IPS DF 19.7 (cell line): ENCODE measurements at regions not wholly inside any gene's neighbourhood (a gene's known extent, or its start where the extent isn't known, plus 50 kb on each side); places are given as distances from the start of the nearest gene placed in this dataset.
"Not testable (repeated sequence)": the region's sequence is repeated elsewhere in the genome, so short reads cannot be mapped to it uniquely, and the experiment has no call there.

Experiments used
- DNase-seq: peaks from one replicate; pipeline ENCODE4 v3.0.0-alpha.2; 2013; ENCODE audit warnings: low read depth, low spot score

DNA sequence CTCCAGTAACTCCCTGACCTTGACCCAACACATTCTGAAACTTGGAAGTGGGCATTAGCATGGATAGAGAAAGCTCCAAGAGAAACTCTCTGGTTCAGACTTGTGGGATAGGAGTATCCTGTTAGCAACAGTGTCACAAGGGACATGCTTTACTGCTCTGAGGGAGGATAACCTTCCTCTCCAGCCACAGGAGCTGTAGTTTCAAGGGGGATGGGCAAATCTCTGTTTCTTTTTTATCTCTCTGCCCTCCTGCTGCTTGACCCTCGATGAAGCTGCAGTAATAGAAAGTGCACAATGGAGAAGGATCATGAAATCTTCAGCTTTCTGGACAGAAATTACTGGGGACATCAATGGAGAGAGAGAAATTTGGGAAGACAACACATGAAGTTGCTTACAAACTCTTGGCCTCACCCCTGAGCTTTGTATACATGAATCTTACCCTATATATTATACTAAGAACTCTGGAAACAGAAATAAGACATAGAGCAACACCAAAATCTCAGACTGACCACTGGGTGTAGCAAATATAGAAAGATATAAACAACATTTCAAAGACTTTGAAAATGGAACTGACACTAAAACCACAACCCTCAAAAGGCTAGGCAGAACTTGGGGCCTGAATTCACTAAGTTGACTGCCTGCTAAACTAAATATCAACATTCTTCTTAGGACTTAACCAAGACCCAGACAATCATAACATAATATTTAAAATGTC lies 471.0 kb upstream of the MEF2C start:
- no peak for DNase-seq

DNA sequence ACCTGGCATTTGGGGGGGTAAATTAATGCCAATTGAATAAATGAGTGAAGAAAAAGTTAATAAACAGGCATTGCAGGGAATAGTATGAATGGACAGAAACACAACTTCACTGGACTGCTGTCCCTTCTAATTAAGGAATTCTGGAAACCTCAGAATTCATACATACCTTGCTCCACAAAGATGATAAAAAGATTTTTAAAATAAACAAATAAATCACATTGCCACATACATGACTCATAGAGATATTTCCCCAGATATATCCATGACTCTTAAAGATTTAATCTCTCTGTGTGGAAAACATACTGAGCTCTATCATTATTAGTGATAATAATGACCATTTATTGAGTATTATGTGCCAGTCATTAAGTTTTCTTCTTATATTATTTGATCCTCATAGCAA lies 469.0 kb upstream of the MEF2C start:
- DNase-seq: no peak

DNA sequence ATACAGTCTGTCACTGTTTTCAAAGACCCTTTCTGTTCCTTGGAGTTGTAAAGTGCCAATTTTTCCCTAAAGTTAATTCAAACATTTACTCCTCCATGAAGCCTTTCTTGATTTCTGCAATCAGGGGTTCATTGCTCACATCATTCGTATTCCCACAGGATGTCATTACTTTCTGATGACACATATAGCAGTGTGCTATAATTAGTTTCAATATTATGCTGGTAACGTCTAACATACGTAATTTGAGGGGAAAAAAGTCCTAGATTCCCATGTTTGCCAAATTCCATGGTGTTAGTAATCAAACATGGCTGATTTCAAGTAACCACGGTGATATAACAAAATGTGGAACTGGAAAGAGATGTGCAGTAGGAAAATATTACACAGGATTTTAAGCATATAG lies 468.2 kb upstream of the MEF2C start:
- DNase-seq: no peak

DNA sequence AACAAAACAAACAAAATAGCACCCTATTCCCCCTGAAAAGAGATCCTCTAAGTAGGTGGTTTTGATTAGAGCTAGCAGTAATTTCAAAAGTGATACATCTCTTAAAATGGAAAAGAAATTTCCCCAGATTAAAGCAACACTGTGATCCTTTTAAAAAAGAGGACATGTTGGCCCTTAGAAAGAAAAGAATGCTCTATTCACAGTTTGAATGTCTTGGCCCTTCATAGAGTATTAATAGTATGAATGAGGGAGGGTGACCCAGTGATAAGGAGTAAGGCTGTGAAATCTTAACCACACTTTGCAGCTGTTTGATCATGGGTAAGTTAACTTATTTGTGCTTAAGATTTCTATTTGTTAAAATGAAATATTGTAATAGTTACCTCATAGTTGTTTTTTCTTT lies 467.7 kb upstream of the MEF2C start:
- DNase-seq: no peak

DNA sequence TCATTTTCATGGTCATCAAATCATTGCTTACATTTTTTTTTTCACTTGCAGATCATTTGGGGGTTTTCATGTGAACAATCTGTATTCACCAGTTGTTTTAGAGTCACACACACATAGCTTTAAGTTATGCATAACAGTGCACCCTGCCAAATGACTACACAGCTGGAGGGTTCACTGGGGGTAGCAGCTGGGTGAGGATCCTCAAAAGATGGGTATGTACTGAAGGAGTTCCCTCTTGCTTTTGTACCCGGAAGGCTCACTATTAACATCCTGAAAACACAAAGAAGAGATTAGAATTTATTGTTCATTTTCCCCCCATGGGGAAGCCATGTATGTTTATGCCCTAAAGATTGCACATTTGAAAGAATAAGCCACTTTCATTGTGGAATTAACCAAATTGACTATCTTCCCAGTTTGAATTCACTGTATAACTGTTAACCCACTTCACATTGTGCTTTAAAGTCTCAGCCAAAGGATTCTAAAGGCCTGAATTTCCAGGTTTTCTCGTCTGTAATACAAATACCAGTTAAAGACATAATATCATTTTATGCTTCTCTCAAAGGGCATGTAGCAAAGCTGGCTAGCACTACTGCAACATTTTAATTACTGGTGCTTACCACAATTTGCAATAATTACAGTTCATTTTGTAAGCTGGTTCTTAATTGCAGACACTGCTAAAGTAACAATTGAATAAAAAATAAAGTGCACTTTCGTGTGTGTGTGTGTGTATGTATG lies 466.4 kb upstream of the MEF2C start:
- no peak for DNase-seq

DNA sequence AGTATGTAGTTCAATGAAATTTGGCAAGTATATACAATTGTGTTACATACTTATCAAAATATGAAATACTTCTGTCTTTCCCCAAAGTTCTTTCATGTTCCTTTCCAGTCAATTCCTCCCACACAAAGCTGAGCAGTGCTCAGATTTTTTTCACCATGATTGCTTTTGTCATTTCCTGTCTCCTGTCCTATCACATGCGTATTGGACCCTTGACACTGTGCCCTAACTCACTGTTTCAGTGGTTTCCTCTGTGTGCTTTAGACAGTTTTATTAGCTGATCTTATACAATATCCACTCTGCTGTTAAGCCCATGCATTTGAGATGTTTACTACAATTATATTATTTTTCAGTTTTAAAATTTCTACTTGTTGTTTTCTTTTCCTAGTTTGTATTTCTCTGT lies 463.6 kb upstream of the MEF2C start:
- DNase-seq: no peak

DNA sequence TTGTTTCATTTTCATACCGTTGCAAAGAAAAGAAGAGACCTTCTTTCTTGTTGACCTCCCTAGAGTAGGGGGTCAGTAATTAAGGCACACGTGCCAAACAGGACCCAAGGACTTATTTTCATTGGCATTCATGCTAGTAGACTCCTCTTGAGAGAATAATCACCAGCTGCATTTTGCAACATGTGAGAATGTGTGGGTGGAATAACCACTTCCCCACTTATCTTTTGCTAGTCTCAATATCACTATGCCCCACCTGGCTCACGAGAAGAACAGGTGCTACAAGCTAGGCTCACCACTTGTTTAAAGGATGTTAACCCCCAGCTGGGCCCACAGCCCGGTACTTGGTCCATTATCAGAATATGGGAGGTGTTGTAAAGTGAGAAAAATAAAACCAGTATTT lies 460.7 kb upstream of the MEF2C start:
- DNase-seq: no peak

DNA sequence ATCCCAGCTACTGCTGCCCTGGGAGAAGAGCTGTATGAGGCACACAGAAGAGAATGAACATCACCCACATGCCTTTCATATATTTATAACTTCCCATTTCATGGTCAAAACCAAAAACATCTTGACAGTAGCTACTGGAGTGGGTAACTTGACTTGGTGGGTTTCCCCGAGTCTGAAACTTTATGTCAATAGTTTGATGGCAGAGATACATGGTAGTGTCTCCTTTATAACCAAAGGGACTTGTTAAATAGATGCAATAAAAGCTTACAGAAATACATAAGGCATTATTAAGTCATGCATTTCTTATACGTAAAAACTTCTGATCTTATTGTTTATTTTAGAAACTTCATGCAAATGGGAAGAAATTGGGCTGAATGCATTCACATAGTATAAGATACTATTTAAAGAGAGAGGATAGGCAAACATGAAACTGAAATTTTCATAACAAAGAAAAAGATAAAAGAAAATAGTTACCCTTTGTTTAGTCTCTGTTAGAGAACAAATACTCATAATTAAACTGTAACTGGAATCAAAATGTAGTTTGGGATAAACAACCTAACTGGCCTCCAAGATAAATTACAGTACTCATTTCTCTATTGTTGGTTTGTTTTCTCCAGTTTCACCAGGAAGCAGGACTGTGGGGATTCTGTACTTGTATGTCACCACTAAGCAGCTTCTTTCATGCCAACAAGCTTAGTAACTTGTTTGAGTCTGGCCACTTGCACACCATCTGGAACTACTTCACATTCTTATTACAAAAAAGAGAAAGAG lies 459.3 kb upstream of the MEF2C start:
- no peak for DNase-seq

DNA sequence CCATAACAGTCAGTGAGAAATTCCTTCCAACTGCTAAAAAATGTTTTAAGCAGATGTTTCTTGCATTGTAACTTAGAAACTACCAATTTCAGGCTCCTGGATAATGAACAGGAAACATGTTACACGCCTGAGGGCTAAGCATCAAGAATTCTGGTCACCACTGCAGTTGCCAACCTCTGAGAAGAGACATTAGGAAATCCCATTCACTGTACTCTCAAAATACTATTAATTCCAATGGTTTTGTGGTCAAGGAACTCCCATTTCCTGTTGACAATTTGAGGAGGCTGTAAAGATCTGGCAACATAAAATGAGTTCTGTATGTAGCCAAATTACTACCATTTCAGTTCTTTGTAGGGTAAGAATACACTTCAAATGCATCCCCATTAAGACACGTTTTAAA lies 456.0 kb upstream of the MEF2C start:
- DNase-seq: no peak

DNA sequence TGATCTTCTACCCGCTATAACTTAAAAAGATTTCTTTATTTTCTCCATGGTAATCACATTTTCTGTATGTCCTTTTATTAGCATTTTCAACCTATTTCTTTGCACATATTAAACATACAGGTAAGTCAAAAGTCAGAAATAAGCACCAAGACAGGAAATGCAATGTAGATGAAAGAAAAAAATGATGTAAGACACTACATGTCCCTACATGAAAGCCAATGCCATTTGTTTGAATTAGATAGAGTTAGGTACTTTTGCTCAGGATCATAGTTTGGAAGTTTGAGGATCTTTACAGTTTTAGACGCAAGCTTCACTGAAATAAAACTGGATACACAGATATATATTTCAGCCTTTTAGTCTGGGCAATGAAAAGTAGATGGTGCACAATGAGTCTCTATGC lies 453.1 kb upstream of the MEF2C start:
- no peak for DNase-seq

DNA sequence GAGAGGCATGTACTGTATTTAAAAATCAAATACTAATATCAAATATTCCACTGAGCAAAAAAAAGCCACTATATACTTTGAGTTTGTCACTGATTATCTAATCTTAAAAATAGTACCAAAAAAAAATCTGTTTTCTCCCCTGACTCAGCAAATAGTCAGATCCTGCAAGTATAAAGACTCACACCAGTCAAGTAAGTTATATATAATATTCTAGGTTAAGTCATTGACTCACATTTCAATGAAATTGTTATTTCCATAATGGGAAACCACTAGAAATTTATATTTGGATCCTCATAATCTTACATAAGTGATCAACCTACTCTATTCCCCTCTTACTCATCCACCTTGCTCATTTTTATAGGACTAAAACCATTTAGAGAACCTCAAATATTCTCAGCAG lies 447.2 kb upstream of the MEF2C start:
- no peak for DNase-seq

DNA sequence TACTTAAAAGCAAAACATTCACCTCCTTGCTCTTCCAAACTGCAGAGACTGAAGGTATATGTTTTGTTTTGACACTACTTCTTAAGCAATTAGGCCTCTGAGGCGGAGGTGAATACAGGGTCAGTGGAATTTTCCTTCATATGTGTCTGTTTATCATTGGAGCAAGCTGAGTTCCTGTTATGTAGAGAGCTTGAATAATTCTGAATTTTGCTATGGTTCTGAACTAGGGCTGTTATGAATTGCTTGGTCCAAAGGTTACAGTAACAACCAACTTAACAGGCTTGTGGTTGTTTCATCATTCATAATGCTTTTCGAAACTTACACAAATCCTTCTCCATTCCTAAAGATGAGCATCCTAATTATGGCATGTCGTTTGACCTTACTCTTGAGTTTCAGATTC lies 444.6 kb upstream of the MEF2C start:
- DNase-seq: no peak

DNA sequence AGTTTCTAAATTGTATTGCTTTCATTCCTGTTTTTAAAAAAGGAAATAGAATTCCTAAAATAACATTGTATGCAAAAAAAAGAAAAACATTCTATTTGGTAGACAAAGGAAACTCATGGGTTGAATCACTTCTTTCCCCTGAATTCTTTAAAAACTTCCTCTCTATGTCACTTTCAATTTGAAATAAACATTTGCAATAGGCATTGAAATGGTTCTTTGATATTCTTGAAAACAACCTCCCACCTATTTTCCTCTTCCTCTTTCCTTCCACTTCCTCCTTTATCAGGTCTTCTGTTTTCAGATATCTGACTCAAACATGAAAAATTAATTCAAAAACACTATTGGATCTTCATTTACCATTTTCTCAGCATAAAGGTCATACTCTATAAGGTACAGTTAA lies 442.0 kb upstream of the MEF2C start:
- DNase-seq: no peak

DNA sequence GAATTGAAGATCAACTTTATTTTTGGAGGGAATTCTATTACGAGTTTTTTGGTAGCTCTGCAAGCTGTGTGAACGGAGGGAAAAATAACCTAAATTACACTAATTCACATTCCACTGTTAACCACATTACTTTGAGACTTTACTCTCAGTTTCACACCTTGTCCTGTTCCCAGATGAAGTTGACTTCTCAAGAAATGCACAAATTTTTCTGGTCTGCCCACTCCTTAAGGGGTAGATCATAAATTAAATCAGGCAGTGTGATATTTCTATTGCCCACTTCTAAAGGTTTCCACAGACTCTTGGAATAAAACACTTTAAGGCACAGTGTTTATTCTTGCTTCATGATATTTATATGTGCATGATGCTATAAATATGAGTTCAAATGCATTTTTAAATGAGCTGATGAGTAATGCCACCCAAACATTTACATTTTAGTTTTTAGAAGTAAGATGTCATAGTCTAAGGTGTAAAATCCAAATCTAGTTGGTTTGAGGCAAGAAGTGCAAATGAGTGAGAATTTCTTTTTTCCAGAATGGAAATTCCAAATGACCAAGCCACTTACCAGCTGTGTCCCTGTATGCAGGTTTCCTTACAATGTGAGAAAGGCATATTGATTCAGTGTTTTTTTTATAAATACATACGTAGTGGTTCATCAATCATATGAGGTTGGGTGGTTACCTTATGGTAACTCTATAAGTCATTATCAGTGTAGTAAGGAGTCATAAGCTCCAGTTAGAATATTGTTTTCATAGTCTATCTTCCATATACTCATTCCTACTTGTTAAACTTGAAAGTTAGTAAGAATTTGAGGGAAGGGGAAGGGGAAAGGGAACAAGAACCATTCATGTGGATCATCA lies 437.7 kb upstream of the MEF2C start:
- DNase-seq: no peak

DNA sequence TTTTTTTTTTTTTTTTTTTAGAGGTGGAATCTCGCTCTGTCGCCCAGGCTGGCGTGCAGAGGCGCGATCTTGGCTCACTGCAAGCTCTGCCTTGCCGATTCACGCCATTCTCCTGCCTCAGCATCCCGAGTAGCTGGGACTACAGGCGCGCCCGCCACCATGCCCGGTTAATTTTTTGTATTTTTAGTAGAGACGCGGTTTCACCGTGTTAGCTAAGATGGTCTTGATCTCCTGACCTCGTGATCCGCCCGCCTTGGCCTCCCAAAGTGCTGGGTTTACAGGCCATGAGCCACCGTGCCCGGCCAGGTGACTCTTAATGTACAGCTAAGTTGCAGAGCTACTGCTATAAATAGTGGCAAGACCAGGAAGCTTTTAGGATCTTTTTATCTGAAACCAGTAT lies 434.9 kb upstream of the MEF2C start:
- DNase-seq: not testable (repeated sequence)

DNA sequence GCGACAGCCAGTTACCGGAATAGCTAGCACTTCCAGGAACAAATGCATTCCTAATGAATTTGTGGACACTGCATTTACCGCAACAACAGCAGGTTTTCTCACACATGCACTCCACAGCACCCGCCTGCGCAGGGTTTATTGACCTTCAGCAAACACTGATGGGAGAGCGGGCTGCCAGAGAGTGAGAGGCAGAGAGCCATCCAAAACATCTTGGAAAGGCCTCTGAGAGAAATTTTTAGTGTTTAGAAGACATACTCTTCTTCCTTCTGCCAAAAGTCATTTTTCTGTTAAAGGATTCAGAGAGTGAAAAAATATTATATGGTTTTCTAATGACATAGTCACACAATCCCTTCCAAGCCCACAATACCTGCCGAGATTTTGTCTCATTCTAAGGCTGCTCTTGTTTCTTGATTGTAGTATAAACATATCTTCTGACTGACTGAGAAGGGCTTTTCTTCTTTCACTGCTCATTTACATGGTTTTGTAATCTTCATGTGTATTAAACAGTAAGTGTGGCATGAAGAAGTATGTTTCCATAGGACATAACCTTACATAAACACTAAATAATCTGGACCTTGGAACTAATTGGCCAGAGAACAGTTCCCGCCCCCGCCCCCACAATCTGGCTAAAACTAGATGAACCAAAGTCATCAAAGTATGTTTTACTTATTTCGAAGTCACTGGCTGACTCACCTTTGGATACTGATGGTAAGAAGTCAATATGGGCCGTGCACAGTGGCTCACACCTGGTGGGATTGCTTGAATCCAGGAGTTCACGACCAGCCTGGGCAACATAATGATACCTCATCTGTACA lies 432.5 kb upstream of the MEF2C start:
- DNase-seq: no peak

DNA sequence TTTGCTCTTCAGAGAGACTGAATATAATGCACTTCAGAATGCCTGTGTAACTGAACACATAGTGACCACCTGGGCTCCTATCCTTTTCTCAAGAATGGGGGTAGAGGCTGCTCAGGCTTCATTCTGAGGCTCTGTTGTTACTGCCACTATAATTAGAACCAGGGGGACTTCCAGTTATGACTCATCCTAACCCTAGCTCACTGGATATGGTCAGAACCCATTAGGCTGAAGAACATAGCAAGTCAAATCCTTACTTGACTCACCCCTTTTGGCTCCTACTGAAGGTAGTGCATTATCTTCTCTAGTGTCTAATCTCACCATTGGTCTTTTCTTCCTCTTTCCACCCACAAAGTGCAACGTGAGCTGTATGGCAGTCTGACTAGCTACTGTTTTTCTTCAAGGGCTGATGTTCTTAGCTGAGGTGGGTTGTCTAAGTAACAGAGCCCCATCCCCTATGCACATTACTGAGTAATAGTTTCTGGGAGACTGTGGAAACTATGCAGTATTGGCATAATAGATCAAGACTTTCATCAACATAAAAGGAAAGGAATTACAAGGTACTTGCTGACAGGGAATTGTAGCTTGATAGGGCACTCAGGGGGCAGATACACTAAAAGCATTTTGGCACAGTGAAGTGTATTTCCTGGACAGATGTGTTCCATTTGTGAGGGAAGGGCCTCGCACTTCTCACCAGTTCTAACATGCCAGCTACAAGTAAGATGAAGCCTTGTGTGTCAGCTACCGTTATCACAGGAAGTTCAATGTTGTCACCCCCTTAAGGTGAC lies 431.0 kb upstream of the MEF2C start:
- no peak for DNase-seq

DNA sequence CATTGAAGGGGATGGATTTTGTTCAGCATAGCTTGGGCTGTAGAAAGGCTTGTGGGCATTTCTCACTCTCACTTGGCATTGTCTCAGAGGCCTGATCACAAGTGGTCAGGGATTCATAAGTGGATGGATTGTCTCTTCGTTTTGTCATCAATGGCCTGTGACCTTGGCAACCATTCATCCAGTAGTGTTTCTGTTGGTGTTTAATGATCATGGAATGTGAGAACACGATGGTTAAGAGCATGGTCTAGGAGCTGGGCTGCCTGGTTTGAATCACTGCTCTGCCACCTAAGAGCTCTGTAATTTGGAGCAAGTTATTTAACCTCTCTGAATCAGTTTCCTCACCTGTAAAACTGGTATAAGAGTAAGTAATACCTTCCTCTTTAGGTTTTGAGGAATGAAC lies 430.1 kb upstream of the MEF2C start:
- DNase-seq: no peak

DNA sequence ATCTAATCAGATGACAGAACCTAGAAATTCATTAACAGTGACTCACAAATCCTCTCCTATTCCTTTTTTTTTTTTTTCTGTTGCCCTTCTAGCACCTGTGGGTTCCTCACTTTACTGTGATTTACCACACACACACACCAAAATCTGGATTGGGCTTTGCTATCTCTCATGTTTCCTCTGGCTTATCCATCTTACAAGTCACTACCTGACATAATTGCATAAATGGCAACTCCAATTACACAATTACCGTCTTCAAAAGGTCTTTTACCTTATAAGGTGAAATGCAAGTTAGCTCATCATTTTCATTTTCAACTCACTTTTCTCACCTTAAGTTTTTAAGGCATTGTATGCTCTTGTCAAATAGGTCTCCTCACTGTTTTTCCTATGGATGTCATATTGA lies 426.3 kb upstream of the MEF2C start:
- DNase-seq: no peak

DNA sequence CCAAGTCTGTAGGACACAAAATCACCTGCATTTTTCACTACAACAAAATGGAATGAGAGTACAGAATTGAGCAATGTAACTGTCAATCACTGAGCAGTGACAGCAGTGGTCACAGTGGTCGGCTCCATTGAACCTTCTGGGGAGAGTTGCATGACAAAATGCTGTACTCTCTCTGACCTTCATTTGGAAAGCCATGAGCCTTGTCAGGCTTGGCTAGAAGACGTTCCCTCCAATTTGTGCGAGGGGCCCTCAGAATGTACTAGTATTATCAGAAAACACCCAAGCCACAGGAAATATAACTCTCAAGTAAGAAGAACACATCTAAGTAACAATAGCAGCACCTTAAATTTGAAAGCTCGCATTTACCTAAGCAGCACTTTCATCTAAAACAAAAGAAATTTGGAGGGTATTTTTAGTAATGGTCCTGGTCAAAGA lies 425.6 kb upstream of the MEF2C start:
- no peak for DNase-seq
